ENCODE measurements at regions not wholly inside any gene's neighbourhood (a gene's known extent, or its start where the extent isn't known, plus 50 kb on each side); places are given as distances from the start of the nearest gene placed in this dataset.
"Not testable (repeated sequence)": the region's sequence is repeated elsewhere in the genome, so short reads cannot be mapped to it uniquely, and the experiment has no call there.

GRCh38 chr7:148472406-148472805 lies 118.2 kb upstream of the C7orf33 start:
- DNase-seq: no peak

DNA sequence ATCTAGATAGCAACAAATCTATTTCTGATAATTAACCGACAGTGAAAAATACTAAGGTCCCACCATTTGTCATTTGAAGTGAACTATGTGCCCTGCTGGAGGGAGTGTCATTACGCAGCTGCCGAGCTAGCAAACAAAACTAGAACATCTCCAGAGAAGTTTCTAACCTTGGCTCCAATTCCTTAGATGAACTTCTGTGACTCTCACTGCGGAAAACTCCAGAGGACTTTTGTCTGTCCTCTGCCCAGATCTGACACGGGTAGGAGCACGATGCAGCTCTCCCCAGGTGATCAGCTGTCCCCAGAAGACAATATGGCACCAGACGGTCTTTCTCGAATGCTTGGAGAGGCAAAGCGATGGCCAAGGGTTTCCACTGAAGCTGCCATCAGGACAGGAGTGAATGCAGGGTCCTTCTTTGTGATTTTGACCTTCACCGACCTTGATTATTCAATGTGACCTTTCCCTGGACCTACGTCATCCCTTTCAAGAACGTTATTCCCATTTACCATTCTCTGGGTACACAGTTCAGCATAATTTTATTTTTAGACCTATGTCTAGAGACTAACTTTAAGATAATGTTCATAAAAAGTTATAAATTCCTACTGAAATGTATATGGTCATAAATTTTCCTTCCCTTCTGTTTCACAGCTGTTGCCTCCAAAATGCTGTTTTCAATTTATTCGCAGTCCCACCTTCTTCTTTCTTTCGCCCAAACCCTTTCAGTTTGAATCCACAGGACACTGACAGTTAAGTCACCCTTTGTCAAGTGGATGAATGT lies 116.7 kb upstream of the C7orf33 start:
- DNase-seq: no peak

DNA sequence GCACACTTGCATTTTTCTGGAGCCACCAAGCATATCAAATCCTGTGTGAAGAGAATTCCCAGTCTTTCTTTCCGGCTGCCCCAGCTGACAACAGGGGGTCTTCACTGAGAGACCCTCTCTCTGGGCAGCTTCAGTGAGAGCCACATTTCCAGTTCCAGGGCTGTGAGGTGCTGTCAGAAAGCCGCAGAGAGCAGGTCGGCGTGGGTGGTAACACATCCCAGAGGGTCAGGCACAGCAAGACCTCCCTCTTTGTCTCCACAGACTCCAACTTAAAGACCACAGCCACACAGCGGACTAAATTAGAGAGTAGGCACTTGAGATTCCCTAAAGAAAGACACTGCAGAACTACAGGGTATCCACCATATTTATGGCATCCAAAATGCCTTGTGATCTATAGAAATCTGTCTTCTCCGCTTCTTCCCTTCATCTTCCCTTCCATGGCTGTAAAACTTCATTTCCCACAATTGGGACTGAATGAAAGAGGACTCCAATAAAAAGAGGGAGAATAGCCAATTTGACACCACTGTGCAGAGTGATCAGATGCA lies 116.0 kb upstream of the C7orf33 start:
- no peak for DNase-seq

GRCh38 chr7:148478551-148478950 lies 112.0 kb upstream of the C7orf33 start:
- DNase-seq: no peak

DNA sequence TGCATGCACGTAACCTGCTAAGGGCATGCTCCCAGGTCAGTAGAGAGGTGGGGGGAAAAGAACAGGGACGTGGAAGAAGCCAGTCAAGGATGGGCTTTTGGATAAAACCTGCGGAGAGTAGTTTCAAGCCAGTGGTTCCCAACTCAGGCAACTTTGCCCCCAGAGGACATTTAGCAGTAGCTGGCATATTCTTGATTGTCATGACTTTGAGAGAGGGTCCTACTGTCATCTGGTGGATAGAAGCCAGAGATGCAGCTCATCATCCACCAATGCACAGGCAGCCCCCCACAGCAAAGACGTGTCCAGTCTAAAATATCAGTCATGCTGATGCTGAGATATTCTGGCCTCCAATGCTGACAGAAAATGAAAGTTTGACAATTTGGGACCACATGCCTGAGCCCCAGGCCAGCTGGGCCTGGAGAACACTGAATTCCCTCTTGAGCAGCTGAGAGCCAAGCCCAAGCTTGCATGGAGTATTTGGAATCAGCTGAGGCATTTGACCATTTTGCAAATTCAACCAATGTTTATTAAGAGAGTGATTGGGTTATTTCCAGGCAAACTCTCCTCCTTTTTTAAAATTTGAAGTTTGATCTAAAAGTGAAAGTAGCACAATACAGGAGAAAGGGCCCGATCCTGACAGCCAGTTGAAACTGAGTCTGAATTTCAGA lies 110.0 kb upstream of the C7orf33 start:
- DNase-seq: no peak

DNA sequence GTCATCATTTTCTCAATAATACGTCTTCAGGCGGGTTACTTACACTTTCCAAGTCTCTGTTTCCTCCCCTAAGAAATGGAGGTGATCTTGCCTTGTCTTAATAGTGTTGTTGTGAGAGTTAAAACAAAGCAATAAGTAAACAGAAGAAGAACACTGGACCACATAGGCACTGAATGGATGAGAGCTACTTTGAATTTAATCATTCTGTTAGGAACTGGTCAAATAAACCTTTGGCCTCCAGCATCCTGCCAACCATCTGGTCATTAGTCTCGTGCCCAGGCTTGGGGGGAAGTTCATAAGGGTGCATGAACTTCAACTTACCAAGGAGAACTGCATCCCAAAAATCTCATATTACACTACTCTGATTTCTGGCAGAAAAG lies 109.4 kb upstream of the C7orf33 start:
- DNase-seq: no peak

- no peak for DNase-seq
These were observed 108.5 kb upstream of the C7orf33 start for GRCh38 chr7:148481971-148482626.

DNA sequence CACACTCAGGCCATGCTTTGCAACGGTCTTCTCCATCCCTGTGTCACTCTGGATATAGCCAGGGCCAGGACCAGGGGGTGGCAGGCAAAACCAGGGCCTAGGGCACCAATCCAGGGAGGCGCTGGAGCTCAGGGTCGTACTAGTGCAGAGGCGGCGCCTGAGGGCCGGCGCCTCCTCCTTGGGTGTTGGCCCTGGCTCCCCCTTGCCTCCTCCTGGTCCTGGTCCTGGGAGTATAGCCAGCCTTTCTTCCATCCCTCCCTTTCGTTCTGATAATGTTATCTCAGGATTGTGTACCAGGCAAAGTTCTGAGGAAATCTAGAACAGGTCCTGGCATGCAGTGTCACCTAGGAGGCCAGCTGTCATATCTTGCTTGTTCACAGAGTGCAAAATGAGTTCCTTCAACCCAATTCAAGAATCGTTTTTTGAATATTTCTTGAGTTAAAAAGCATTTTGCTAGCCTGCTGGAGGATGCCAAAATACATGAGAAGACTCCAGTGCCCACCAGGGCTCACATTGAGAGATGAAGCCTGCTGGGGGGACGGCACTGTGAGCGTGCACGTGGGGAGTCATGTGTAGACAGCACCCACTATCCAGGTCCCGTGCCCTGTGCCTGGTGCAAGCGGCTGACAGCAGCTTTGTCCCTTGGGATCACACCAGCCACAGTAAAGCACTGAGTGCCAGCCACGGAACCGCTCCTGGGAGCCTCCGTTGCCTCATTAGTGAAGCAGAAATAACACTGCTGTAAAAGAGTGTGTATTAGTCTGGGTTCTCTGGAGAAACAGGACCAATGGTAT lies 106.9 kb upstream of the C7orf33 start:
- no peak for DNase-seq

- DNase-seq: no peak
These were observed 106.1 kb upstream of the C7orf33 start for GRCh38 chr7:148484486-148484885.

DNA sequence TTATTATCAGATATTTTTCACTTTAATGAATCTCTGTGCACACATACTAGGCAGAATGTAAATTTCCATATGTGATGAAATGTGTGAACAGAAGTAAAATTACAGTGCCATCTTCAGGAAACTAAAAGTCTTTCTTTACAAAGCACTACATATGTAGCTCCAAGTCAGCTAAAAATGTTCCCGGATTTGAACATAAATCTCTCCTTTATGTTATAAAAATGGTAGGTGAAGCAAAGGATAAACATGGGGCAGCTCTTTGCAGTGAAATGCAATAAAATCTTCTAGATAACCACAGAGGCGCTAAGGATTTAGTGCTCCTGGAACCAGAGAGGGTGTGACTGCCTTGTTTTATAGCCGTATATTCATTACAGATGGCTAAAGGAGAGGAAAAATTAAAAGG lies 104.9 kb upstream of the C7orf33 start:
- no peak for DNase-seq

DNA sequence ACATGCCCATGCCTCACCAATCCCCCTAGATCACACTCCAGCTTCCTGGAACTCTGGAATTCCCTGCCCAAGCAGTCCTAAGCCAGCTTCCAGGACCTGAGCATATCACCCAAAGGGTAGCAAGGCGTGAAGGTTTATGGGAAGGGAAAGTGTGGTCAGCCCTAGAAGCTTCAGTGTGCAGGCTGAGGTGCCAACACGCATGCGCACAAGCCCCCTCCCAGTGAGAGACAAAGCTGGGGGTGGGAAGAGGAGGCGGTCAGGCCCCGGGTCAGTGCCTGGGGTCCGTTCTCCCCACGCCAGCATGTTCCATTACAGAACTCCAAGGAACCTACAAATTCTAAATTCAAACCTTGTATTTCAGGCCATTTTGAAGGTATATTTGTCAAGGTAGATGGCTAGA lies 103.6 kb upstream of the C7orf33 start:
- DNase-seq: no peak

DNA sequence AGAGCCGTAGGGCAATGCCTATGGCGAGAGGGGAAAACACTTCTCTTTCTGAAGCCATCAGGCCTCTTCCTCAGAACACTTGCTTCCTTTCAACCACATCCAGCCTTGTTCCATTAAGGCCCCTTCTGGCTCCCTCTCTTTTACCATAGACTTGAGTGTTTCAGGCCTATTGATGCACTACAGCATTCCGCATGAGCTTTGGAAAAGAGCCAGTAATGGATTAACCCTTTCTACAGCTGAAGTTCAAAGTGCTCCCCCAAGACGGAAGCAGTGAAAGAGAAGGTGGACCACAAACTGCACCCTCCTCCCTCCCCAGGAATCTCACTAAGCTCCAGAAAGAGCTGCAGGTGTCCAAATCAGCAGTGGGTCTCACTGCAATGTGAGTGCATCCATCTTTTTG lies 102.7 kb upstream of the C7orf33 start:
- no peak for DNase-seq

DNA sequence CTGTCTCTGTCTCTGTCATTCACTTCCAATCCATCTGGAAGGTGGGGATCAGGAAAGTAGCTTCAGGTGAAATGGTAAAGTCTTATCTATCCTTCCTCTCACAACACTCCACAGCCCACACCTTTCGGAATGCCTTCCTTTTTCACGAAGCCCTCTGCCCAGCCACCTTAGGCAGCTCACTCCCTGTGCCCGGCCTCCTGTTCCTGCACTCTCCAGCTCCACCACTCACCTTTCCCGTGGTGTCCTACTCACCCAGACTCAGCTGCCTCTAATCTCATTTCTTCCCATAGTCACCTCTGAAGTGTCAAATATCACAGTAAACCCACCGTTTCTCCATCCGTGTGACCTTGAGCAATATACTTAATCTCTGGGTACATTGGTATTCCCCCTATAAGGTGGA lies 100.9 kb upstream of the C7orf33 start:
- DNase-seq: no peak

DNA sequence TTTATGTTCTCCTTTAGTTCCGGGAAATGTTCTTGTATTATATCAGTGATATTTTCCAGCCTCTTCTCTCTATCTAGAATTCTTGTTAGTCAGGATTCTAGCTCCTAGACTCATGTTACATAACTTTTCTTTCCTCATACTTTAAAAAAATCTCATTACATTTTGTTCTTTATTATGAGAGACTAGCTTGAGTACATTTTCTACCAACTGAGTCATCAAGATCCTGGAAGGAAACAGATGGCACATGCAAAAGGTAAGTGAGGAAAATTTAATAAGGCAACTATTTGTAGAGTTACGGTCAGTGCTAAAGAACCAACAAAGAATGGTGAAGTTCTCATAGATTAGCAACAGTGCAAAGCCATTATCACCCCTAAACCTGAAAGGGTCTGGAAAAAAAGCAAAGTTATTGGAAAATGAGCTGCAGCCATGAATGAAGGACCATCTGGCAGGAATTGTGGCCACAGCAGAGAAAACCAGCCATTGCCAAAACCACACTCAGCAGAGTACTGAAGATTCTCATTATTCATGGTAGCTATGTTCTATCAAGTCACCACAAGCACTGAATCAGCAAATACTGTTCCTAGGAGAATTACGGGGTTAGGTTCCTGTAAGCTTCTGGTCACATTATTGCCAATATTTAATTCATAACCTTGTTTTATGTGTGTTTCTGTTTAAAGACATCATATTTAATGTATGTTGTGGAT lies 98.3 kb upstream of the C7orf33 start:
- no peak for DNase-seq

DNA sequence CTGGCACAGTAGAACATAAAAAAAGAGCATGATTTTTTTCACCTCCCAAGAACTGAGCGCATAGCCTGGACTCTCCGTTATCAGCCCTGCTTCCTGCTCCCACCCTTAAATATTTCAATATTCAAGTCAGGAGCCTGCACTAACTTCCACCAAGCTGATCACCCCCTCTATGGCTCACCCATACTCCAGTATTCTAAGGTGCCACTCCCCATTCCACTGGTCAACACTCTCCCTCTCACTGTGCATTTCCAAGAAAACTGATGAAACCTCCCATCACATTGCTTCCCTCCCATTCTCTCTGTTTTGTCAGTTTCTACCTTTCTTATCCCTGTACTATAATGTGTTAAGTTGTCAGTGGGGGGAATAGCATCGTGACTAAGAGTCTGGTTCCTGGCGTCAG lies 95.0 kb upstream of the C7orf33 start:
- no peak for DNase-seq

GRCh38 chr7:148500978-148501377 lies 89.6 kb upstream of the C7orf33 start:
- DNase-seq: no peak

DNA sequence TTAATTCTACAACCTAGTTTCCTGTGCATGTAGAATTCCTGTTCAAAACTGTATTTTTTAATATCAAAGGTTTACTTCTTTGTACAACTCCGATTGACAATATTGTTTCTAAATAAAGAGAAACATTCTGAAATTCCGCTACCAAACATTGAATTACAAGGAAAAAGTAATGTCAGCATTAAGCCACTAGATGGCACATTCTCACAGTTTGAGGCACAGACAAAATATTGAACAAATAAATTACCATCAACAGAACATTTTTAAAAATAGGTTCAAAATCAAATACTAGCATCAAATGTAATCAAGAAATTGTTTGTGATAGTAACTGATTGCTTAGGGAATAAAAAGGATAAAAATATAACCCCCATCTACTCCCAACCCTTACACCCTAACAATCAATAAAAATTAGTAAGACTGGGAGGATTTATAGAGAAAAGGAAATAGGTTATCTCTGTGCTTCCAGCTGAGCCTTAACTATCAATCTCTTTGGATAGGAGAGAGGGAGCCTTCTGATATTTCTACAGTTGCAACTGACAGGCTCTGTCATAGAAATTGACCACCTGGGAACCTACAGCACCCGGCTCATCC lies 86.6 kb upstream of the C7orf33 start:
- DNase-seq: peak in 1 of 2 donors; percentile 10

GRCh38 chr7:148505645-148506375 lies 84.8 kb upstream of the C7orf33 start:
- no peak for DNase-seq

DNA sequence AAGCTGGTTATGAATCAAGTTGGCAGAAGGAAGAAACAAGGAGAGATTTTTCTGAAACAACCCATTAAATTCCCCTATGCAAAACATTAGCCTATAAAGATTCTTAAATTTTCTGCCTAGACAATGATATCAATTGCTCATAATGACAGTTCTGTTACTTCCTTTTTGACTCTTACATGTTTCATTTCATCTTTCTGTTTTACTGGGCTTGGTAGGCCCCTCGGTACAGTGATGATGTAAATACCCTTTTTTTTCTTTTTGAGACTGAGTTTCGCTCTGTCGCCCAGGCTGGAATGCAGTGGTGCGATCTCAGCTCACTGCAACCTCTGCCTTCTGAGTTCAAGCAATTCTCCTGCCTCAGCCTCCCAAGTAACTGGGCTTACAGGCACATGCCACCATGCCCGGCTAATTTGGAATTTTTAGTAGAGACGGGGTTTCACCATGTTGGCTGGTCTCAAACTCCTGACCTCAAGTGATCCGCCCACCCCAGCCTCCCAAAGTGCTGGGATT lies 83.4 kb upstream of the C7orf33 start:
- DNase-seq: not testable (repeated sequence)

- no peak for DNase-seq
These were observed 82.8 kb upstream of the C7orf33 start for GRCh38 chr7:148507787-148508186.

GRCh38 chr7:148514236-148514635 lies 76.3 kb upstream of the C7orf33 start:
- no peak for DNase-seq
